H9 (cell line): ENCODE measurements at regions not wholly inside any gene's neighbourhood (a gene's known extent, or its start where the extent isn't known, plus 50 kb on each side); places are given as distances from the start of the nearest gene placed in this dataset.
A peak's percentile ranks its signal among the peaks of the same experiment; 100 is the strongest.

Experiments
- DNase-seq: peaks from one replicate; pipeline ENCODE4 v3.0.0-alpha.2; 2017
- H2AFZ ChIP-seq: one replicate; pipeline ENCODE4 v1.6.1; 2013; ENCODE audit warnings: mild to moderate bottlenecking, low read length, control low read depth, moderate library complexity
- H2AK5ac ChIP-seq: 2 replicates; pipeline ENCODE4 v1.6.1; 2013; ENCODE audit warnings: low read length, control low read depth, mixed read lengths; ENCODE audit not compliant: insufficient read length
- H2BK120ac ChIP-seq: one replicate; pipeline ENCODE4 v1.6.1; 2013; ENCODE audit warnings: low read depth, mild to moderate bottlenecking, low read length, control low read depth, inconsistent platforms; ENCODE audit not compliant: poor library complexity, severe bottlenecking
- H2BK12ac ChIP-seq: 2 replicates; pipeline ENCODE4 v1.6.1; 2013; ENCODE audit warnings: low read length, control low read depth, mixed read lengths, low read depth; ENCODE audit not compliant: insufficient read length
- H2BK15ac ChIP-seq: 2 replicates; pipeline ENCODE4 v1.6.1; 2013; ENCODE audit warnings: low read depth, low read length, control low read depth
- H2BK20ac ChIP-seq: one replicate; pipeline ENCODE4 v1.6.1; 2013; ENCODE audit warnings: low read depth, mild to moderate bottlenecking, low read length, control low read depth, inconsistent platforms; ENCODE audit not compliant: poor library complexity, severe bottlenecking
- H2BK5ac ChIP-seq: 2 replicates; pipeline ENCODE4 v1.6.1; 2013; ENCODE audit warnings: low read length, control low read depth, mixed read lengths; ENCODE audit not compliant: insufficient read length
- H3K14ac ChIP-seq: 2 replicates; pipeline ENCODE4 v1.6.1; 2013; ENCODE audit warnings: low read length, control low read depth; ENCODE audit not compliant: insufficient read depth
- H3K18ac ChIP-seq: 2 replicates; pipeline ENCODE4 v1.6.1; 2013; ENCODE audit warnings: low read depth, mild to moderate bottlenecking, mixed read lengths, low read length, control low read depth; ENCODE audit not compliant: insufficient read length
- H3K23ac ChIP-seq: 2 replicates; pipeline ENCODE4 v1.6.1; 2013; ENCODE audit warnings: low read length, control low read depth, mixed read lengths, low read depth; ENCODE audit not compliant: insufficient read length
- H3K23me2 ChIP-seq: 2 replicates; pipeline ENCODE4 v1.6.1; 2013; ENCODE audit warnings: low read depth, mild to moderate bottlenecking, mixed read lengths, low read length, control low read depth; ENCODE audit not compliant: insufficient read length, poor library complexity, severe bottlenecking
- H3K27ac ChIP-seq: 2 replicates; pipeline ENCODE4 v1.5.1; 2013; ENCODE audit warnings: low read length, control low read depth, mixed read lengths, low read depth; ENCODE audit not compliant: insufficient read length
- H3K27me3 ChIP-seq: 2 replicates; pipeline ENCODE4 v1.6.1; 2013; ENCODE audit warnings: low read length, control low read depth, inconsistent platforms; ENCODE audit not compliant: insufficient read depth
- H3K4ac ChIP-seq: 2 replicates; pipeline ENCODE4 v1.6.1; 2013; ENCODE audit warnings: low read depth, mild to moderate bottlenecking, control low read depth, inconsistent platforms, low read length, moderate library complexity
- H3K4me1 ChIP-seq: 2 replicates; pipeline ENCODE4 v1.6.1; 2013; ENCODE audit warnings: low read length, control low read depth, inconsistent platforms; ENCODE audit not compliant: insufficient read depth
- H3K4me2 ChIP-seq: 2 replicates; pipeline ENCODE4 v1.6.1; 2013; ENCODE audit warnings: low read length, control low read depth, mixed read lengths; ENCODE audit not compliant: insufficient read length, insufficient read depth
- H3K56ac ChIP-seq: 2 replicates; pipeline ENCODE4 v1.6.1; 2013; ENCODE audit warnings: low read depth, mild to moderate bottlenecking, mixed read lengths, low read length, control low read depth; ENCODE audit not compliant: insufficient read length
- H3K79me1 ChIP-seq: 2 replicates; pipeline ENCODE4 v1.6.1; 2013; ENCODE audit warnings: low read depth, mild to moderate bottlenecking, moderate library complexity, low read length, control low read depth, inconsistent platforms; ENCODE audit not compliant: insufficient read depth, poor library complexity, severe bottlenecking
- H3K79me2 ChIP-seq: 2 replicates; pipeline ENCODE4 v1.6.1; 2013; ENCODE audit warnings: low read length, control low read depth, inconsistent platforms; ENCODE audit not compliant: insufficient read depth
- H3K9ac ChIP-seq: 2 replicates; pipeline ENCODE4 v1.6.1; 2013; ENCODE audit warnings: low read length, control low read depth, mixed read lengths; ENCODE audit not compliant: insufficient read length; ENCODE audit errors: extremely low read depth
- H3K9me3 ChIP-seq: one replicate; pipeline ENCODE4 v1.6.1; 2013; ENCODE audit warnings: low read depth, low read length, inconsistent platforms; ENCODE audit not compliant: control insufficient read depth
- H3T11ph ChIP-seq: one replicate; pipeline ENCODE4 v1.6.1; 2013; ENCODE audit warnings: mild to moderate bottlenecking, low read length, control low read depth, inconsistent platforms
- H4K20me1 ChIP-seq: one replicate; pipeline ENCODE4 v1.6.1; 2013; ENCODE audit not compliant: control insufficient read depth, insufficient read length, insufficient read depth
- H4K5ac ChIP-seq: 2 replicates; pipeline ENCODE4 v1.6.1; 2013; ENCODE audit warnings: low read depth, mild to moderate bottlenecking, mixed read lengths, low read length, control low read depth; ENCODE audit not compliant: insufficient read length
- H4K8ac ChIP-seq: replicated peaks from 2 replicates; pipeline ENCODE4 v1.6.1; 2013; ENCODE audit warnings: low read length, control low read depth, mixed read lengths, low read depth; ENCODE audit not compliant: insufficient read length
- H4K91ac ChIP-seq: 2 replicates; pipeline ENCODE4 v1.6.1; 2013; ENCODE audit warnings: low read depth, mild to moderate bottlenecking, moderate library complexity, mixed read lengths, low read length, control low read depth; ENCODE audit not compliant: insufficient read length
- H3K27ac Mint-ChIP-seq, 3 experiments: 2 replicates in 2 of 3; 3 replicates in 1 of 3; pipeline ENCODE4 v1.8.0; 2020 to 2021; ENCODE audit warnings: mixed read lengths in 3 of 3, mild to moderate bottlenecking in 1 of 3, moderate library complexity in 1 of 3
- H3K27me3 Mint-ChIP-seq: 2 replicates; pipeline ENCODE4 v1.8.0; 2021; ENCODE audit warnings: low read depth, mild to moderate bottlenecking, moderate library complexity, mixed read lengths
- H3K36me3 Mint-ChIP-seq, 3 experiments: 2 replicates in 2 of 3; 3 replicates in 1 of 3; pipeline ENCODE4 v1.8.0; 2020 to 2021; ENCODE audit warnings: low read depth in 3 of 3, mixed read lengths in 3 of 3; ENCODE audit not compliant: insufficient read depth in 1 of 3
- H3K4me1 Mint-ChIP-seq, 2 experiments: 2 replicates each; pipeline ENCODE4 v1.8.0; 2020; ENCODE audit warnings: mixed read lengths in 2 of 2
- H3K4me3 Mint-ChIP-seq, 2 experiments: 2 replicates in 1 of 2; 3 replicates in 1 of 2; pipeline ENCODE4 v1.8.0; 2020 to 2021; ENCODE audit warnings: mild to moderate bottlenecking in 2 of 2, mixed read lengths in 2 of 2, moderate library complexity in 1 of 2
- H3K9me3 Mint-ChIP-seq, 2 experiments: 2 replicates in 1 of 2; 3 replicates in 1 of 2; pipeline ENCODE4 v1.8.0; 2020; ENCODE audit warnings: mild to moderate bottlenecking in 2 of 2, mixed read lengths in 2 of 2, moderate library complexity in 1 of 2
- CTCF ChIP-seq: fragments of 200-600 bp; sonication (generic); conservative IDR thresholded peaks from 3 replicates; pipeline ENCODE4 v1.8.0; 2021; ENCODE audit warnings: antibody characterized with exemption, mild to moderate bottlenecking
- WGBS: extraction: QIAGEN DNeasy Blood & Tissue Kit; methylation state at CpG from one replicate; pipeline ENCODE4 v1.1.7; 2013; ENCODE audit warnings: missing lambda C conversion rate, low lambda C conversion rate, mixed read lengths; ENCODE audit not compliant: insufficient read length; ENCODE audit errors: extremely low coverage; 5-methylcytosine and 5-hydroxymethylcytosine counted together

- Histone ChIP-seq H2BK120ac (no peak overlapping the region), H4K5ac (no peak overlapping the region), H3T11ph (no peak overlapping the region), H3K79me1 (no peaks in the 10 kb centered on the region), H3K27ac (no peak overlapping the region), H3K14ac (no peak overlapping the region), H3K23ac (no peak overlapping the region), H2BK20ac (no peak overlapping the region), H2AK5ac (no peak overlapping the region), H3K23me2 (no peaks in the 10 kb centered on the region), H3K4me2 (no peak overlapping the region), H3K4me1 (no peaks in the 10 kb centered on the region), H4K91ac (no peak overlapping the region), H2BK5ac (no peak overlapping the region), H3K4ac (no peak overlapping the region), H4K8ac (no peak overlapping the region), H3K56ac (no peak overlapping the region), H3K9me3 (no peaks in the 10 kb centered on the region), H3K27me3 (no peaks in the 10 kb centered on the region), H3K79me2 (no peaks in the 10 kb centered on the region), H2BK15ac (no peak overlapping the region), H4K20me1 (no peaks in the 10 kb centered on the region), H2BK12ac (no peak overlapping the region), H3K9ac (no peak overlapping the region), H2AFZ (no peak overlapping the region), H3K18ac (no peak overlapping the region)
- WGBS, result no CpG with 5 or more reads among the region's 2 CpGs
- H3K9me3 Mint-ChIP-seq, result no peaks in the 10 kb centered on the region
- TF ChIP-seq CTCF, result no peak
- peak; percentile 16 for DNase-seq
- H3K4me1 Mint-ChIP-seq, result peaks cover 15 to 23% of the 10 kb centered on the region in 2 experiments
- no peak overlapping the region for H3K4me3 Mint-ChIP-seq
- no peak overlapping the region for H3K27ac Mint-ChIP-seq
- no peaks in the 10 kb centered on the region; the same call in 1 of the 2 replicates for H3K27me3 Mint-ChIP-seq
- H3K36me3 Mint-ChIP-seq, result no peaks in the 10 kb centered on the region
Observed at GRCh38 chr15:31268108-31268501, 58.5 kb upstream of the KLF13 start.
